GM06990 (cell line): ENCODE measurements at regions not wholly inside any gene's neighbourhood (a gene's known extent, or its start where the extent isn't known, plus 50 kb on each side); places are given as distances from the start of the nearest gene placed in this dataset.

ENCODE experiments used
- DNase-seq: peaks from one replicate; pipeline ENCODE4 v3.0.0-alpha.2; 2011; ENCODE audit not compliant: insufficient read length; ENCODE audit errors: extremely low read depth
- H3K27me3 ChIP-seq: replicated peaks from 2 replicates; pipeline ENCODE4 v1.6.0; 2011; ENCODE audit warnings: low read length; ENCODE audit not compliant: control insufficient read depth, insufficient read depth
- H3K36me3 ChIP-seq: 2 replicates; pipeline ENCODE4 v1.5.1; 2011; ENCODE audit warnings: low read length; ENCODE audit not compliant: control insufficient read depth, insufficient read depth
- H3K4me3 ChIP-seq: replicated peaks from 2 replicates; pipeline ENCODE4 v1.5.1; 2011; ENCODE audit warnings: low read depth, mild to moderate bottlenecking, control low read depth, low read length
- CTCF ChIP-seq: IDR thresholded peaks from 2 replicates; pipeline ENCODE4 v1.5.1; 2011; ENCODE audit warnings: low read length, control low read depth, mild to moderate bottlenecking, inconsistent platforms; ENCODE audit not compliant: insufficient read depth, poor library complexity, severe bottlenecking

GRCh38 chr2:51194656-51195055 is 162.7 kb upstream of the NRXN1 start:
- no peak for TF ChIP-seq CTCF

GRCh38 chr2:51170273-51170672 is 138.3 kb upstream of the NRXN1 start:
- Histone ChIP-seq H3K27me3 (no peaks in the 10 kb centered on the region), H3K36me3 (no peaks in the 10 kb centered on the region), H3K4me3 (no peak overlapping the region)
- DNase-seq: no peak
- TF ChIP-seq CTCF: no peak

More at GRCh38 chr2:51194656-51195055, 162.7 kb upstream of the NRXN1 start:
- Histone ChIP-seq H3K36me3 (no peaks in the 10 kb centered on the region), H3K27me3 (no peaks in the 10 kb centered on the region), H3K4me3 (no peak overlapping the region)
- DNase-seq: no peak

- no peak for TF ChIP-seq CTCF
- no peaks in the 10 kb centered on the region for H3K36me3 ChIP-seq
- no peak for DNase-seq
- H3K27me3 ChIP-seq: no peaks in the 10 kb centered on the region
- H3K4me3 ChIP-seq: no peak overlapping the region
Observed at GRCh38 chr2:51165534-51166260, 133.8 kb upstream of the NRXN1 start.

- no peaks in the 10 kb centered on the region for H3K27me3 ChIP-seq
- no peak for TF ChIP-seq CTCF
- H3K4me3 ChIP-seq: no peak overlapping the region
- no peak for DNase-seq
- H3K36me3 ChIP-seq: no peaks in the 10 kb centered on the region
Observed at GRCh38 chr2:51158251-51158650, 126.3 kb upstream of the NRXN1 start.

GRCh38 chr2:51153236-51153635 is 121.3 kb upstream of the NRXN1 start:
- DNase-seq: no peak
- no peak for TF ChIP-seq CTCF
- Histone ChIP-seq H3K4me3 (no peak overlapping the region), H3K36me3 (no peaks in the 10 kb centered on the region), H3K27me3 (no peaks in the 10 kb centered on the region)
